PFSK-1 (cell line): ENCODE measurements at regions not wholly inside any gene's neighbourhood (a gene's known extent, or its start where the extent isn't known, plus 50 kb on each side); places are given as distances from the start of the nearest gene placed in this dataset.

Experiments
- FOXP2 ChIP-seq: optimal IDR thresholded peaks from 2 replicates; pipeline ENCODE3; 2011; ENCODE audit warnings: borderline replicate concordance, control low read depth, inconsistent platforms; ENCODE audit not compliant: insufficient read depth; ENCODE audit errors: extremely low read length, extremely low read depth
- POLR2AphosphoS5 ChIP-seq: IDR thresholded peaks from 2 replicates; pipeline ENCODE4 v1.6.1; 2012; ENCODE audit warnings: low read depth, mild to moderate bottlenecking, control low read depth, low read length, moderate library complexity
- SIN3A ChIP-seq: IDR thresholded peaks from 2 replicates; pipeline ENCODE4 v1.6.1; 2012; ENCODE audit warnings: mild to moderate bottlenecking, low read length, moderate library complexity, borderline replicate concordance; ENCODE audit not compliant: insufficient read depth
- TAF1 ChIP-seq: IDR thresholded peaks from 2 replicates; pipeline ENCODE4 v1.6.1; 2012; ENCODE audit warnings: low read length, control low read depth, borderline replicate concordance; ENCODE audit not compliant: insufficient read depth
- TF ChIP-seq, protein P1 (sequence below), 2 experiments: IDR thresholded peaks; 2 replicates each; pipeline versions ENCODE4 v1.6.1 to v1.8.0; 2011 to 2012; ENCODE audit warnings: low read depth in 2 of 2, low read length in 2 of 2, control low read depth in 1 of 2, inconsistent platforms in 1 of 2, mild to moderate bottlenecking in 1 of 2, moderate library complexity in 1 of 2; ENCODE audit not compliant: insufficient read depth in 1 of 2

- TF ChIP-seq FOXP2 (no peak), TAF1 (no peak), POLR2AphosphoS5 (no peak), SIN3A (no peak)
- TF ChIP-seq, protein P1, sequence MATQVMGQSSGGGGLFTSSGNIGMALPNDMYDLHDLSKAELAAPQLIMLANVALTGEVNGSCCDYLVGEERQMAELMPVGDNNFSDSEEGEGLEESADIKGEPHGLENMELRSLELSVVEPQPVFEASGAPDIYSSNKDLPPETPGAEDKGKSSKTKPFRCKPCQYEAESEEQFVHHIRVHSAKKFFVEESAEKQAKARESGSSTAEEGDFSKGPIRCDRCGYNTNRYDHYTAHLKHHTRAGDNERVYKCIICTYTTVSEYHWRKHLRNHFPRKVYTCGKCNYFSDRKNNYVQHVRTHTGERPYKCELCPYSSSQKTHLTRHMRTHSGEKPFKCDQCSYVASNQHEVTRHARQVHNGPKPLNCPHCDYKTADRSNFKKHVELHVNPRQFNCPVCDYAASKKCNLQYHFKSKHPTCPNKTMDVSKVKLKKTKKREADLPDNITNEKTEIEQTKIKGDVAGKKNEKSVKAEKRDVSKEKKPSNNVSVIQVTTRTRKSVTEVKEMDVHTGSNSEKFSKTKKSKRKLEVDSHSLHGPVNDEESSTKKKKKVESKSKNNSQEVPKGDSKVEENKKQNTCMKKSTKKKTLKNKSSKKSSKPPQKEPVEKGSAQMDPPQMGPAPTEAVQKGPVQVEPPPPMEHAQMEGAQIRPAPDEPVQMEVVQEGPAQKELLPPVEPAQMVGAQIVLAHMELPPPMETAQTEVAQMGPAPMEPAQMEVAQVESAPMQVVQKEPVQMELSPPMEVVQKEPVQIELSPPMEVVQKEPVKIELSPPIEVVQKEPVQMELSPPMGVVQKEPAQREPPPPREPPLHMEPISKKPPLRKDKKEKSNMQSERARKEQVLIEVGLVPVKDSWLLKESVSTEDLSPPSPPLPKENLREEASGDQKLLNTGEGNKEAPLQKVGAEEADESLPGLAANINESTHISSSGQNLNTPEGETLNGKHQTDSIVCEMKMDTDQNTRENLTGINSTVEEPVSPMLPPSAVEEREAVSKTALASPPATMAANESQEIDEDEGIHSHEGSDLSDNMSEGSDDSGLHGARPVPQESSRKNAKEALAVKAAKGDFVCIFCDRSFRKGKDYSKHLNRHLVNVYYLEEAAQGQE (IDR thresholded peaks at IDR 0.05; ENCODE audit: insufficient read depth in 1 of 2, low read depth in 2 of 2, low read length in 2 of 2) = no peak
Measured at GRCh38 chr7:131826960-131827359, 270.5 kb upstream of the PODXL start.

DNA sequence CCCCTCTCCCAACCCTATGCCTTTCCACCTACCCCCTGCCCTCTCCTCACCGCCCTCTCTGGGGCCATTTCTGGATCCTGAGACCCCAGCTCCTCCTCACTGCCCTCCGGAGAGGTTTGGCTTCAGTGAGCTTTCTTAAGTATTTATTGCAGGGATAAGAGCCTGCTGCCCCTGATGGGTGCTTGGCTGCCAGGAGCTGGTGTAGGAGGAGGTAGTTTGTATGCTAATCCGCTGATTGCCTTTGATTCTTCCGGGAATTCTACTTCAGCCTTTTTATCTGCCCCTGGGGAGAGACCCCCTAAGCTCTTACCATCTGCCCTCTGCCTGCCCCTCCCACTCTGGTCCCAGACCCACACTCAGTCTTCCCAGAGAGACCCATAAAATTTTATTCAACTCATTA, 263.5 kb upstream of the PODXL start:
- TF ChIP-seq POLR2AphosphoS5 (no peak), TAF1 (no peak), FOXP2 (no peak), SIN3A (no peak)
- TF ChIP-seq, protein P1 (IDR thresholded peaks at IDR 0.05; ENCODE audit: insufficient read depth in 1 of 2, low read depth in 2 of 2, low read length in 2 of 2) = no peak

DNA sequence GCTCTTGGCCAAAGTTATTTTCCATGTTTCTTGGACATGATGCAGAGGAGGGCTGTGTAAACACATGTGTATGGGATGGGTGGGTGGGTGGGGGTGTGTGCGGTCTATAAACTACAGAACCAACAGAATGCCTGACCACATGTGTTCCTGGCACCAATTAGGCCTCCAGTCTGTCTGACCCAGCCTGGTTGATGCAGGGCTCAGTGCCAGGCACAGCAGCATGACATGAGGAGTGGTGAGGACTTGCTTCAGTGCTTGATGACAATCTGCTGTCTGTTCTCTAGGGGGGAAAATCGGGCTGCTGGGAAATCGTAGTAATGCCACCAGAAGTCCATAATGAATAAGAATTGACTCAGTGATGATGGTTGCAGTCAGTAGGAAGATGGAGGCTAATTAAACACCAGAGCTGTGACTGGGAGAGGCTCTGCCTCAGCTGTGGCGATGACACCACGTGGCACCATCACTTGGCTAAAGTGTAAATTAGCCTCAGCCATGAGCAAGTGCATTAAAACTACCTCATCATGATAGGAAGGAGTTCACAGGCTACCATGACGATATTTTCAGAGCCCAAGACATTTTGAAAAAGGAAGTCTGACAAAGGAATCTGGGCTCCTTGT, 260.1 kb upstream of the PODXL start:
- no peak for TF ChIP-seq FOXP2
- TF ChIP-seq, protein P1 (IDR thresholded peaks at IDR 0.05; ENCODE audit: insufficient read depth in 1 of 2, low read depth in 2 of 2, low read length in 2 of 2) = no peak
- no peak for TF ChIP-seq TAF1
- no peak for TF ChIP-seq POLR2AphosphoS5
- TF ChIP-seq SIN3A = no peak

- TF ChIP-seq FOXP2 = no peak
Measured at GRCh38 chr7:131808736-131809135, 252.3 kb upstream of the PODXL start.

GRCh38 chr7:131803816-131804215, 247.4 kb upstream of the PODXL start:
- TF ChIP-seq, protein P1 (IDR thresholded peaks at IDR 0.05; ENCODE audit: insufficient read depth in 1 of 2, low read depth in 2 of 2, low read length in 2 of 2) = no peak
- TF ChIP-seq FOXP2 = no peak
- no peak for TF ChIP-seq SIN3A
- no peak for TF ChIP-seq TAF1
- TF ChIP-seq POLR2AphosphoS5 = no peak
